ENCODE measurements at regions not wholly inside any gene's neighbourhood (a gene's known extent, or its start where the extent isn't known, plus 50 kb on each side); places are given as distances from the start of the nearest gene placed in this dataset.

DNA sequence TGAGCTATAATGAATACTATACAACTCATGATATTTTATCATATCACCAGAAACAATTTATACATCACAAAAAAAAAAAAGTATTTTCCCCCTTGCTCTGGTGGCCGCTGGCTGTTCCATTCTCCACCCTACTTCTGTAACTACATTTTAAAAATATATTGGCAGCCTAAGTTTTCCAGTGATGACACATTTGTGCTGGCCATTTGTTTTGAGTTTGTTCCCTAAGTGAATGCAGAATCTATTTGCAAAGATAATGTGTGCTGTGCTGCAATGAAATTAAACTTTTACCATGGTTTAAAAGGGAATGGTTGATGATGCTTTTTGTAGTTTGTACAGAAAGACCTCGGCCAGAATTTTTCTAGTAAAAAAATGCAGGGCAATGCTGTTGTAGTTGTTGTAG lies 1092.8 kb downstream of the TMTC2 start:
- ChIA-PET CTCF (no interaction called here), POLR2A (no interaction called here)
- H3K4me3 Mint-ChIP-seq = no peak overlapping the region
- intact Hi-C loops (cut with DNase I, micrococcal nuclease) = no loop called here
- H3K27ac Mint-ChIP-seq = no peak overlapping the region
- Histone ChIP-seq H3K27me3 (ENCODE audit: control insufficient read depth in 1 of 2, insufficient read depth in 2 of 2, low read length in 2 of 2) (no peaks in the 10 kb centered on the region), H3K9me3 (ENCODE audit: control insufficient read depth in 1 of 2, insufficient read depth in 1 of 2, low read length in 2 of 2) (no peaks in the 10 kb centered on the region), H3K4me1 (ENCODE audit: insufficient read depth, low read length) (no peaks in the 10 kb centered on the region), H3K4me3 (ENCODE audit: low read length) (no peak overlapping the region), H3K27ac (ENCODE audit: low read depth in 1 of 2, low read length in 2 of 2) (no peak overlapping the region), H3K36me3 (ENCODE audit: insufficient read depth, low read length) (no peaks in the 10 kb centered on the region)
- no peaks in the 10 kb centered on the region for H3K27me3 Mint-ChIP-seq
- H3K4me1 Mint-ChIP-seq (ENCODE audit: low read depth) = no peaks in the 10 kb centered on the region
- DNase-seq = no peak
- TF ChIP-seq, protein P1, sequence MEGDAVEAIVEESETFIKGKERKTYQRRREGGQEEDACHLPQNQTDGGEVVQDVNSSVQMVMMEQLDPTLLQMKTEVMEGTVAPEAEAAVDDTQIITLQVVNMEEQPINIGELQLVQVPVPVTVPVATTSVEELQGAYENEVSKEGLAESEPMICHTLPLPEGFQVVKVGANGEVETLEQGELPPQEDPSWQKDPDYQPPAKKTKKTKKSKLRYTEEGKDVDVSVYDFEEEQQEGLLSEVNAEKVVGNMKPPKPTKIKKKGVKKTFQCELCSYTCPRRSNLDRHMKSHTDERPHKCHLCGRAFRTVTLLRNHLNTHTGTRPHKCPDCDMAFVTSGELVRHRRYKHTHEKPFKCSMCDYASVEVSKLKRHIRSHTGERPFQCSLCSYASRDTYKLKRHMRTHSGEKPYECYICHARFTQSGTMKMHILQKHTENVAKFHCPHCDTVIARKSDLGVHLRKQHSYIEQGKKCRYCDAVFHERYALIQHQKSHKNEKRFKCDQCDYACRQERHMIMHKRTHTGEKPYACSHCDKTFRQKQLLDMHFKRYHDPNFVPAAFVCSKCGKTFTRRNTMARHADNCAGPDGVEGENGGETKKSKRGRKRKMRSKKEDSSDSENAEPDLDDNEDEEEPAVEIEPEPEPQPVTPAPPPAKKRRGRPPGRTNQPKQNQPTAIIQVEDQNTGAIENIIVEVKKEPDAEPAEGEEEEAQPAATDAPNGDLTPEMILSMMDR (IDR thresholded peaks at IDR 0.05) = no peak
- no peak for ATAC-seq (ENCODE audit: poor library complexity)
- H3K9me3 Mint-ChIP-seq = peaks cover 5% of the 10 kb centered on the region
- H3K36me3 Mint-ChIP-seq (ENCODE audit: low read depth) = no peaks in the 10 kb centered on the region

DNA sequence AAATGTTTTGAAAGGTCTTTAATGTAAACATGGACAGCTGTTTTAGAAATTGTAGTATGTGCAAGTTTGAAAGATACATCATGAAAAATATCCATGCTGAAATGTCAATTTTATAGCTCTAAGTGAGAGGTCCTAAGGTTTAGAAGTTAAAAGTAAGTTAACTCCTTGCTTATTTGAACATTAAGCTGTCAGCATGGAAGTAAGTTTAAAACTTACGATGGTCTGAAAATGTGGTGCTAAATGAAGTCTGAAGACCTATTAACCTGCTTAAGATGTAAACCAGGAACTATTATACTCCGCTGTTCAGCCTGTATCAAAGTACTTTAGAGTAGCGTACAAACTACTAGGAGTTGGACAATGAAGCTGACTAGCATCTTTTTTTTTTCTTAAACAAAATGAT lies 1082.4 kb downstream of the TMTC2 start:
- H3K27me3 Mint-ChIP-seq = no peaks in the 10 kb centered on the region
- POLR2A ChIA-PET = no interaction called here
- intact Hi-C loops (cut with DNase I, micrococcal nuclease) = no loop called here

DNA sequence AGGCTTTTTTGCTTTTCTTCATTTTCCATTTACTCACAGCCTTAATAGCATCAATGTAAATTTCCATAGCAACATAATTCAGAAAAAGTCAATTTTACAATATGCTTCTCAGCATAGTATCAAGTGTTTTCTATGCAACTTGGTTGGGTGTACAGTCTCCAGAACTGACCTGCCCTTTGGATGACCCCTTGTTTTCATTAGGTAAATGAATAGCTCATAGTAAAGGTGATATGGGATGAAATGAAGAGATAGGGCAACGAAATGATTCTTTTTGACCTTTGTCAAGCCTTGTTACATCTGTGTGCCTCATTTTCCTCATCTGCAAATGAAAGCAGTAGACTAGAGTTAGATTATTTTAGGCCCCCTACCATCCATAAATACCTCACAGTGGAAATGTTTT lies 1081.0 kb downstream of the TMTC2 start:
- ATAC-seq (ENCODE audit: poor library complexity) (no peak), DNase-seq (no peak)
- TF ChIP-seq, protein P1 (IDR thresholded peaks at IDR 0.05) = no peak
- Histone ChIP-seq H3K27ac (ENCODE audit: low read depth in 1 of 2, low read length in 2 of 2) (no peak overlapping the region), H3K4me1 (ENCODE audit: insufficient read depth, low read length) (no peaks in the 10 kb centered on the region), H3K36me3 (ENCODE audit: insufficient read depth, low read length) (no peaks in the 10 kb centered on the region), H3K27me3 (ENCODE audit: control insufficient read depth in 1 of 2, insufficient read depth in 2 of 2, low read length in 2 of 2) (no peaks in the 10 kb centered on the region), H3K4me3 (ENCODE audit: low read length) (no peak overlapping the region), H3K9me3 (ENCODE audit: control insufficient read depth in 1 of 2, insufficient read depth in 1 of 2, low read length in 2 of 2) (peaks cover 3 to 4% of the 10 kb centered on the region in 2 experiments)
- Mint-ChIP-seq H3K27me3 (no peaks in the 10 kb centered on the region), H3K27ac (no peak overlapping the region), H3K9me3 (peaks cover 10% of the 10 kb centered on the region), H3K36me3 (ENCODE audit: low read depth) (no peaks in the 10 kb centered on the region), H3K4me1 (ENCODE audit: low read depth) (no peaks in the 10 kb centered on the region), H3K4me3 (no peak overlapping the region)
- ChIA-PET CTCF (no interaction called here), POLR2A (no interaction called here)
- intact Hi-C loops (cut with DNase I, micrococcal nuclease) = no loop called here

More for the DNA sequence above, 1082.4 kb downstream of the TMTC2 start:
- no peak for ATAC-seq (ENCODE audit: poor library complexity)
- TF ChIP-seq, protein P1 (IDR thresholded peaks at IDR 0.05) = no peak
- Histone ChIP-seq H3K36me3 (ENCODE audit: insufficient read depth, low read length) (no peaks in the 10 kb centered on the region), H3K27me3 (ENCODE audit: control insufficient read depth in 1 of 2, insufficient read depth in 2 of 2, low read length in 2 of 2) (no peaks in the 10 kb centered on the region), H3K9me3 (ENCODE audit: control insufficient read depth in 1 of 2, insufficient read depth in 1 of 2, low read length in 2 of 2) (peaks cover 3 to 8% of the 10 kb centered on the region in 2 experiments), H3K4me3 (ENCODE audit: low read length) (no peak overlapping the region), H3K4me1 (ENCODE audit: insufficient read depth, low read length) (no peaks in the 10 kb centered on the region), H3K27ac (ENCODE audit: low read depth in 1 of 2, low read length in 2 of 2) (no peak overlapping the region)
- H3K4me3 Mint-ChIP-seq = no peak overlapping the region
- CTCF ChIA-PET = no interaction called here
- no peaks in the 10 kb centered on the region for H3K36me3 Mint-ChIP-seq (ENCODE audit: low read depth)
- H3K27ac Mint-ChIP-seq = no peak overlapping the region
- H3K4me1 Mint-ChIP-seq (ENCODE audit: low read depth) = no peaks in the 10 kb centered on the region
- peaks cover 12% of the 10 kb centered on the region for H3K9me3 Mint-ChIP-seq
- no peak for DNase-seq

All from CD4-positive, alpha-beta T cell (primary cell).